ENCODE measurements at regions not wholly inside any gene's neighbourhood (a gene's known extent, or its start where the extent isn't known, plus 50 kb on each side); places are given as distances from the start of the nearest gene placed in this dataset.
"Not testable (repeated sequence)": the region's sequence is repeated elsewhere in the genome, so short reads cannot be mapped to it uniquely, and the experiment has no call there.

- not testable (repeated sequence) for H3K4me3 ChIP-seq (ENCODE audit: low read length); H3K9me2 ChIP-seq (replicated peaks; ENCODE audit: insufficient read depth, low read length); DNase-seq; H3K4me2 ChIP-seq (ENCODE audit: low read depth, low read length); H2AFZ ChIP-seq (ENCODE audit: low read length); H3K36me3 ChIP-seq (replicated peaks; ENCODE audit: insufficient read depth, low read length); H3K9me3 ChIP-seq (replicated peaks; ENCODE audit: insufficient read depth, low read length); H3K27me3 ChIP-seq (replicated peaks; ENCODE audit: insufficient read depth, low read length); H3K4me1 ChIP-seq (ENCODE audit: low read length); H4K20me1 ChIP-seq (ENCODE audit: insufficient read depth, low read length); H3F3A ChIP-seq (ENCODE audit: insufficient read depth, low read length); H3K27ac ChIP-seq (ENCODE audit: low read length); H3K79me2 ChIP-seq (ENCODE audit: low read length); H3K9ac ChIP-seq (ENCODE audit: low read length)
Observed at GRCh38 chr16:16627865-16628264, 248.9 kb downstream of the NPIPA7 start.

GRCh38 chr16:16638231-16638630 lies 259.3 kb downstream of the NPIPA7 start:
- H3K4me1 ChIP-seq (ENCODE audit: low read length); H3K36me3 ChIP-seq (replicated peaks; ENCODE audit: insufficient read depth, low read length); H3K4me3 ChIP-seq (ENCODE audit: low read length): not testable (repeated sequence)

GRCh38 chr16:16638714-16639113 lies 259.8 kb downstream of the NPIPA7 start:
- not testable (repeated sequence) for DNase-seq; H3K36me3 ChIP-seq (replicated peaks; ENCODE audit: insufficient read depth, low read length); H3K79me2 ChIP-seq (ENCODE audit: low read length); H3F3A ChIP-seq (ENCODE audit: insufficient read depth, low read length); H4K20me1 ChIP-seq (ENCODE audit: insufficient read depth, low read length); H3K27me3 ChIP-seq (replicated peaks; ENCODE audit: insufficient read depth, low read length); H3K4me2 ChIP-seq (ENCODE audit: low read depth, low read length); H3K9ac ChIP-seq (ENCODE audit: low read length); H3K9me2 ChIP-seq (replicated peaks; ENCODE audit: insufficient read depth, low read length); H3K4me3 ChIP-seq (ENCODE audit: low read length); H3K9me3 ChIP-seq (replicated peaks; ENCODE audit: insufficient read depth, low read length); H3K27ac ChIP-seq (ENCODE audit: low read length); H3K4me1 ChIP-seq (ENCODE audit: low read length); H2AFZ ChIP-seq (ENCODE audit: low read length)

More at GRCh38 chr16:16638231-16638630, 259.3 kb downstream of the NPIPA7 start:
- H3K79me2 ChIP-seq (ENCODE audit: low read length); H3K4me2 ChIP-seq (ENCODE audit: low read depth, low read length); H3K9me3 ChIP-seq (replicated peaks; ENCODE audit: insufficient read depth, low read length); H2AFZ ChIP-seq (ENCODE audit: low read length); H4K20me1 ChIP-seq (ENCODE audit: insufficient read depth, low read length); H3K27me3 ChIP-seq (replicated peaks; ENCODE audit: insufficient read depth, low read length); H3K27ac ChIP-seq (ENCODE audit: low read length); H3K9ac ChIP-seq (ENCODE audit: low read length); DNase-seq; H3F3A ChIP-seq (ENCODE audit: insufficient read depth, low read length); H3K9me2 ChIP-seq (replicated peaks; ENCODE audit: insufficient read depth, low read length): not testable (repeated sequence)

GRCh38 chr16:16643828-16644227 lies 264.9 kb downstream of the NPIPA7 start:
- not testable (repeated sequence) for H3K27me3 ChIP-seq (replicated peaks; ENCODE audit: insufficient read depth, low read length); H3K9me3 ChIP-seq (replicated peaks; ENCODE audit: insufficient read depth, low read length); H3K4me2 ChIP-seq (ENCODE audit: low read depth, low read length); DNase-seq; H4K20me1 ChIP-seq (ENCODE audit: insufficient read depth, low read length); H3K9ac ChIP-seq (ENCODE audit: low read length); H3K79me2 ChIP-seq (ENCODE audit: low read length); H3K4me1 ChIP-seq (ENCODE audit: low read length); H2AFZ ChIP-seq (ENCODE audit: low read length); H3K4me3 ChIP-seq (ENCODE audit: low read length); H3K36me3 ChIP-seq (replicated peaks; ENCODE audit: insufficient read depth, low read length); H3K27ac ChIP-seq (ENCODE audit: low read length); H3F3A ChIP-seq (ENCODE audit: insufficient read depth, low read length); H3K9me2 ChIP-seq (replicated peaks; ENCODE audit: insufficient read depth, low read length)

- not testable (repeated sequence) for H3K36me3 ChIP-seq (replicated peaks; ENCODE audit: insufficient read depth, low read length)
Observed at GRCh38 chr16:16648002-16648401, 269.1 kb downstream of the NPIPA7 start.

GRCh38 chr16:16672180-16672812 lies 293.4 kb downstream of the NPIPA7 start:
- not testable (repeated sequence) for H3K9ac ChIP-seq (ENCODE audit: low read length); H3F3A ChIP-seq (ENCODE audit: insufficient read depth, low read length); H3K9me2 ChIP-seq (replicated peaks; ENCODE audit: insufficient read depth, low read length); H2AFZ ChIP-seq (ENCODE audit: low read length); H3K27me3 ChIP-seq (replicated peaks; ENCODE audit: insufficient read depth, low read length); H3K27ac ChIP-seq (ENCODE audit: low read length); H3K79me2 ChIP-seq (ENCODE audit: low read length); H3K9me3 ChIP-seq (replicated peaks; ENCODE audit: insufficient read depth, low read length); H3K4me1 ChIP-seq (ENCODE audit: low read length); DNase-seq; H3K4me3 ChIP-seq (ENCODE audit: low read length); H3K4me2 ChIP-seq (ENCODE audit: low read depth, low read length); H3K36me3 ChIP-seq (replicated peaks; ENCODE audit: insufficient read depth, low read length); H4K20me1 ChIP-seq (ENCODE audit: insufficient read depth, low read length)

More at GRCh38 chr16:16648002-16648401, 269.1 kb downstream of the NPIPA7 start:
- H4K20me1 ChIP-seq (ENCODE audit: insufficient read depth, low read length); H3K4me2 ChIP-seq (ENCODE audit: low read depth, low read length); H3K9ac ChIP-seq (ENCODE audit: low read length); H3K9me3 ChIP-seq (replicated peaks; ENCODE audit: insufficient read depth, low read length); H3K4me3 ChIP-seq (ENCODE audit: low read length); H2AFZ ChIP-seq (ENCODE audit: low read length); DNase-seq; H3K27ac ChIP-seq (ENCODE audit: low read length); H3F3A ChIP-seq (ENCODE audit: insufficient read depth, low read length); H3K9me2 ChIP-seq (replicated peaks; ENCODE audit: insufficient read depth, low read length); H3K79me2 ChIP-seq (ENCODE audit: low read length); H3K27me3 ChIP-seq (replicated peaks; ENCODE audit: insufficient read depth, low read length); H3K4me1 ChIP-seq (ENCODE audit: low read length): not testable (repeated sequence)

GRCh38 chr16:16674820-16675219 lies 295.9 kb downstream of the NPIPA7 start:
- not testable (repeated sequence) for H3K9me2 ChIP-seq (replicated peaks; ENCODE audit: insufficient read depth, low read length); DNase-seq; H3K9me3 ChIP-seq (replicated peaks; ENCODE audit: insufficient read depth, low read length); H3F3A ChIP-seq (ENCODE audit: insufficient read depth, low read length); H3K27ac ChIP-seq (ENCODE audit: low read length); H4K20me1 ChIP-seq (ENCODE audit: insufficient read depth, low read length); H3K4me2 ChIP-seq (ENCODE audit: low read depth, low read length); H3K9ac ChIP-seq (ENCODE audit: low read length); H3K4me1 ChIP-seq (ENCODE audit: low read length); H3K79me2 ChIP-seq (ENCODE audit: low read length); H2AFZ ChIP-seq (ENCODE audit: low read length); H3K36me3 ChIP-seq (replicated peaks; ENCODE audit: insufficient read depth, low read length); H3K4me3 ChIP-seq (ENCODE audit: low read length); H3K27me3 ChIP-seq (replicated peaks; ENCODE audit: insufficient read depth, low read length)

- not testable (repeated sequence) for H3K9ac ChIP-seq (ENCODE audit: low read length); H3K27ac ChIP-seq (ENCODE audit: low read length); H3K27me3 ChIP-seq (replicated peaks; ENCODE audit: insufficient read depth, low read length)
Observed at GRCh38 chr16:16721849-16722248, 342.9 kb downstream of the NPIPA7 start.

More at GRCh38 chr16:16721849-16722248, 342.9 kb downstream of the NPIPA7 start:
- H3K4me1 ChIP-seq (ENCODE audit: low read length); H3K9me2 ChIP-seq (replicated peaks; ENCODE audit: insufficient read depth, low read length); H3K79me2 ChIP-seq (ENCODE audit: low read length); H4K20me1 ChIP-seq (ENCODE audit: insufficient read depth, low read length); H3K4me2 ChIP-seq (ENCODE audit: low read depth, low read length); H3K36me3 ChIP-seq (replicated peaks; ENCODE audit: insufficient read depth, low read length); H3K4me3 ChIP-seq (ENCODE audit: low read length); H3F3A ChIP-seq (ENCODE audit: insufficient read depth, low read length); H3K9me3 ChIP-seq (replicated peaks; ENCODE audit: insufficient read depth, low read length); DNase-seq; H2AFZ ChIP-seq (ENCODE audit: low read length): not testable (repeated sequence)
